ENCODE measurements at regions not wholly inside any gene's neighbourhood (a gene's known extent, or its start where the extent isn't known, plus 50 kb on each side); places are given as distances from the start of the nearest gene placed in this dataset.

- Histone ChIP-seq H3K4me3 (ENCODE audit: low read depth, low read length) (no peak overlapping the region), H3K27me3 (ENCODE audit: insufficient read depth, low read depth, severe bottlenecking) (no peaks in the 10 kb centered on the region), H3K9me3 (ENCODE audit: severe bottlenecking) (no peaks in the 10 kb centered on the region), H3K27ac (no peak overlapping the region), H3K36me3 (no peaks in the 10 kb centered on the region)
- no peak for TF ChIP-seq CTCF (IDR thresholded peaks at IDR 0.05; ENCODE audit: low read depth, low read length)
- no peak for DNase-seq
These were observed 106.4 kb upstream of the PTPN1 start for GRCh38 chr20:50403565-50404418.

GRCh38 chr20:50404419-50405234, 105.6 kb upstream of the PTPN1 start:
- Histone ChIP-seq H3K27ac (no peak overlapping the region), H3K9me3 (ENCODE audit: severe bottlenecking) (no peaks in the 10 kb centered on the region), H3K4me3 (ENCODE audit: low read depth, low read length) (no peak overlapping the region), H3K27me3 (ENCODE audit: insufficient read depth, low read depth, severe bottlenecking) (no peaks in the 10 kb centered on the region), H3K36me3 (no peaks in the 10 kb centered on the region)
- TF ChIP-seq CTCF (IDR thresholded peaks at IDR 0.05; ENCODE audit: low read depth, low read length), result no peak
- no peak for DNase-seq

- Histone ChIP-seq H3K4me3 (ENCODE audit: low read depth, low read length) (no peak overlapping the region), H3K9me3 (ENCODE audit: severe bottlenecking) (no peaks in the 10 kb centered on the region), H3K27me3 (ENCODE audit: insufficient read depth, low read depth, severe bottlenecking) (no peaks in the 10 kb centered on the region), H3K27ac (no peak overlapping the region), H3K36me3 (no peaks in the 10 kb centered on the region)
- no peak for TF ChIP-seq CTCF (IDR thresholded peaks at IDR 0.05; ENCODE audit: low read depth, low read length)
- DNase-seq, result no peak
These were observed 104.8 kb upstream of the PTPN1 start for GRCh38 chr20:50405235-50405914.

GRCh38 chr20:50405915-50406609, 104.1 kb upstream of the PTPN1 start:
- Histone ChIP-seq H3K27ac (no peak overlapping the region), H3K4me3 (ENCODE audit: low read depth, low read length) (no peak overlapping the region), H3K36me3 (no peaks in the 10 kb centered on the region), H3K27me3 (ENCODE audit: insufficient read depth, low read depth, severe bottlenecking) (no peaks in the 10 kb centered on the region), H3K9me3 (ENCODE audit: severe bottlenecking) (no peaks in the 10 kb centered on the region)
- no peak for DNase-seq
- no peak for TF ChIP-seq CTCF (IDR thresholded peaks at IDR 0.05; ENCODE audit: low read depth, low read length)

- Histone ChIP-seq H3K9me3 (ENCODE audit: severe bottlenecking) (no peaks in the 10 kb centered on the region), H3K27me3 (ENCODE audit: insufficient read depth, low read depth, severe bottlenecking) (no peaks in the 10 kb centered on the region), H3K4me3 (ENCODE audit: low read depth, low read length) (no peak overlapping the region), H3K27ac (no peak overlapping the region), H3K36me3 (no peaks in the 10 kb centered on the region)
- DNase-seq, result no peak
- no peak for TF ChIP-seq CTCF (IDR thresholded peaks at IDR 0.05; ENCODE audit: low read depth, low read length)
These were observed 103.5 kb upstream of the PTPN1 start for GRCh38 chr20:50406610-50407136.
